ENCODE measurements at regions not wholly inside any gene's neighbourhood (a gene's known extent, or its start where the extent isn't known, plus 50 kb on each side); places are given as distances from the start of the nearest gene placed in this dataset.

DNA sequence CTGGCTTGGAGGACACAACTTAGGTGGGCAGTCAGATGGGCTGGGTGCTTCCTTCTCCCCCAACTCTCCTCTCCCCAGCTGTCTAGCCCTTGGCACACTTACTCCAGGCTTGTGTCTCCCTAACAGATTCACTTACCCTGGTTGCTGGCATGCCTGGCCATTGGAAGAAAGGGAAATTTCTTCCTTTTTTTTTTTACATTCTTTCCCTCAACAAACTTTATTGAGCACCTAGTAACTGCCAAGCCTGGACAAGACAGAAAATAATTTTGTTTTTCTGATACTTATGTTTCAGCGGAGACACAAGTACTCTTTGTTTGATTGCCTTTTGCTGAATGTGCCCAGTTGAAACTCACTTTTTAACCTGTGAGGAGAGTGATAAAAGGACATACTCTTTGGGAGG, 144.3 kb upstream of the KCNJ6 start:
- DNase-seq (ENCODE audit: low read depth in 6 of 9, low spot score in 9 of 9) = no peak
- no peak overlapping the region for H3K27ac ChIP-seq (ENCODE audit: low read depth in 1 of 2, low read length in 1 of 2)
- WGBS = 97% methylated on average over 1 of the region's 1 CpG
- H3K36me3 ChIP-seq (ENCODE audit: control insufficient read depth in 2 of 2, insufficient read depth in 2 of 2, low read length in 1 of 2) = no peaks in the 10 kb centered on the region
- H3K4me3 ChIP-seq (ENCODE audit: low read length in 2 of 2) = no peak overlapping the region
- H3K9me3 ChIP-seq (ENCODE audit: control insufficient read depth in 2 of 2, insufficient read depth in 1 of 2, low read length in 1 of 2) = no peaks in the 10 kb centered on the region
- no peaks in the 10 kb centered on the region for H3K4me1 ChIP-seq (ENCODE audit: control insufficient read depth in 2 of 2, insufficient read depth in 2 of 2, low read length in 2 of 2)
- no peaks in the 10 kb centered on the region for H3K27me3 ChIP-seq (ENCODE audit: control insufficient read depth in 2 of 2, insufficient read depth in 1 of 2, low read length in 1 of 2)

DNA sequence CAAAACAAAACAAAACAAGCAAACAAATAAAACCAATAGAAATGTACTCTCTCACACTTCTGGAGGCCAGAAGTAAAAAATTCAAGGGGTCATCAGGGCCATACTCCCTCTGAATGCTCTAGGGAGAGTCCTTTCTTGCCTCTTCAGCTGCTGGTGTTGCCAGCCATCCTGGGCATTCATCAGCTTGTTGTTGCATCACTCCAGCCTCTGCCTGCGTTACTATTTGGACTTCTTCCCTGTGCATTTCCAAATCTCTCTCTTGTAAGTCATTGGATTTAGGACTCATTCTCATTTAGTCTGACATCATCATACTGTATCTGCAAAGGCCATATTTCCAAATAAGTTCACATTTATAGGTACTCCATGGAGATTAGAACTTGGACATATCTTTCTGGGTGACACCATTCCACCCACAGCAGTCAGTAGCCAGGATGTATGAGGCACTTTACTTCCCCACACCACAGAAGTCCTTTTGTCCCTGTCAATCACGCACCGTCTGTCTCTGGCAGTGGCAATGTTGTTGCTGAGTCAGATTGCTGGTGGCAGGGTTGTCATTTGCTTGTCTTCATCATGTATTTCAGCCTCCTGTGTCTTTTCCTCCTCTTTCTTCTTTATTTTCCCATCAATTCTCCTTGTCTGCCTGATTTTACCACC, 151.0 kb upstream of the KCNJ6 start:
- Histone ChIP-seq H3K27ac (ENCODE audit: low read depth in 1 of 2, low read length in 1 of 2) (no peak overlapping the region), H3K27me3 (ENCODE audit: control insufficient read depth in 2 of 2, insufficient read depth in 1 of 2, low read length in 1 of 2) (no peaks in the 10 kb centered on the region), H3K4me1 (ENCODE audit: control insufficient read depth in 2 of 2, insufficient read depth in 2 of 2, low read length in 2 of 2) (no peaks in the 10 kb centered on the region), H3K36me3 (ENCODE audit: control insufficient read depth in 2 of 2, insufficient read depth in 2 of 2, low read length in 1 of 2) (no peaks in the 10 kb centered on the region), H3K4me3 (ENCODE audit: low read length in 2 of 2) (no peak overlapping the region), H3K9me3 (ENCODE audit: control insufficient read depth in 2 of 2, insufficient read depth in 1 of 2, low read length in 1 of 2) (no peaks in the 10 kb centered on the region)
- 79% methylated on average over 3 of the region's 3 CpGs for WGBS
- DNase-seq (ENCODE audit: low read depth in 6 of 9, low spot score in 9 of 9) = no peak

- Histone ChIP-seq H3K4me1 (ENCODE audit: control insufficient read depth in 2 of 2, insufficient read depth in 2 of 2, low read length in 2 of 2) (no peaks in the 10 kb centered on the region), H3K4me3 (ENCODE audit: low read length in 2 of 2) (no peak overlapping the region), H3K36me3 (ENCODE audit: control insufficient read depth in 2 of 2, insufficient read depth in 2 of 2, low read length in 1 of 2) (no peaks in the 10 kb centered on the region), H3K9me3 (ENCODE audit: control insufficient read depth in 2 of 2, insufficient read depth in 1 of 2, low read length in 1 of 2) (no peaks in the 10 kb centered on the region), H3K27me3 (ENCODE audit: control insufficient read depth in 2 of 2, insufficient read depth in 1 of 2, low read length in 1 of 2) (no peaks in the 10 kb centered on the region), H3K27ac (ENCODE audit: low read depth in 1 of 2, low read length in 1 of 2) (no peak overlapping the region)
- 84% methylated on average over 3 of the region's 3 CpGs for WGBS
- DNase-seq (ENCODE audit: low read depth in 6 of 9, low spot score in 9 of 9) = no peak
Observed at GRCh38 chr21:38072489-38072888, 156.2 kb upstream of the KCNJ6 start.

DNA sequence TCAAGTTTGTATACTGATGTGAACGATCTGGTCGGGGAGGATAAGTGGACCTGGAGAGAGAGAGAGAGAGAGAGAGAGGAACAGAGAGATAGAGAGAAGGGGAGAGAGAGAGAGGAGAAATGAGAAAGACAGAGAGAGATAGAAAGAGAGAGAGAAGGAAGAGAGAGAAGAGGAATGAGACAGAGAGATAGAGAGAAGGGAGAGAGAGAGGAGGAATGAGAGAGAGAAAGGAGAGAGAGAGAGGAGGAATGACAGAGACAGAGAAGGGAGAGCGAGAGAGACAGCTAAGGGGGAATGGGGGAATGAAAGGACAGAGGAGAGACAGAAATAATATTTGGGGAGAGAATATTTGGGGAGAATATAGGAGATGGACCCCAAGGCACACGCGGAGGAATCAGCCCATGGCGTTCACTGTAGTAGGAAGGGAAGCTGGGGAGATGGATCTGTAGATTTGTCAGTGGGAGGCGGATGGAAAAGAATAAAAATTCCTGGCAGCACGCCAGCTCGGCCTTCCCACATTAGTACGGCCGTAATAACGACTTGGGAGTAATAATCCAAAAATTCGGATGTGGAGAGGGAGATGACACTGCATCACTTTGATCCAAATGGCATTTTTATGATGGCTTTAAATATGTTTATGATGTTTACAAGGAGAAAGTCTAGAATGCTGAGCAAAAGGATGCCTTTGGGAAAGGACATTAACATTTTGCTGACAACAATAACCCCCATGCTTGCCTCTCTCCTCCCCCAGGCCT, 159.8 kb upstream of the KCNJ6 start:
- H3K36me3 ChIP-seq (ENCODE audit: control insufficient read depth in 2 of 2, insufficient read depth in 2 of 2, low read length in 1 of 2) = no peaks in the 10 kb centered on the region
- DNase-seq (ENCODE audit: low read depth in 6 of 9, low spot score in 9 of 9) = no peak
- H3K9me3 ChIP-seq (ENCODE audit: control insufficient read depth in 2 of 2, insufficient read depth in 1 of 2, low read length in 1 of 2) = no peaks in the 10 kb centered on the region
- no peak overlapping the region for H3K27ac ChIP-seq (ENCODE audit: low read depth in 1 of 2, low read length in 1 of 2)
- no peaks in the 10 kb centered on the region for H3K4me1 ChIP-seq (ENCODE audit: control insufficient read depth in 2 of 2, insufficient read depth in 2 of 2, low read length in 2 of 2)
- WGBS = 92% methylated on average over 13 of the region's 13 CpGs
- no peaks in the 10 kb centered on the region for H3K27me3 ChIP-seq (ENCODE audit: control insufficient read depth in 2 of 2, insufficient read depth in 1 of 2, low read length in 1 of 2)
- H3K4me3 ChIP-seq (ENCODE audit: low read length in 2 of 2) = no peak overlapping the region

DNA sequence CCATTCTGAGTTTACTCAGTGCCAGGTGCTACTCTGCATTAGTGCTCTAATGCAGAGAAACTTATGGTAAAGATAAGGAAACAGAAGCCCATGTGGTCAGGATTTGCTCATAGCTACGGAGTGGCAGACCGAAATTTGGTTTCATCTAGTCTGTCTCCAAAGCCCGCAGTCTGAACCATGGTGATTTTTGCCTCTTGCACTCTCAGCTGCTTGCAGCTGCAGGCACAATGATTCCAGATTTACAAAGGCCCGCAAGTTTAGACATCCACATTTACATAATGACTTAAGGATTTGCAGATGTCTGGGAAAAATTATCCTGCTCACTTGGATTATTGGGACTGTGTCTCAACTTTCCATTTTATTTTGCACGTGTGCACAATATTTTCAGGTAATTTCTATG, 161.3 kb upstream of the KCNJ6 start:
- DNase-seq (ENCODE audit: low read depth in 6 of 9, low spot score in 9 of 9) = no peak
- WGBS = 95% methylated on average over 5 of the region's 5 CpGs

DNA sequence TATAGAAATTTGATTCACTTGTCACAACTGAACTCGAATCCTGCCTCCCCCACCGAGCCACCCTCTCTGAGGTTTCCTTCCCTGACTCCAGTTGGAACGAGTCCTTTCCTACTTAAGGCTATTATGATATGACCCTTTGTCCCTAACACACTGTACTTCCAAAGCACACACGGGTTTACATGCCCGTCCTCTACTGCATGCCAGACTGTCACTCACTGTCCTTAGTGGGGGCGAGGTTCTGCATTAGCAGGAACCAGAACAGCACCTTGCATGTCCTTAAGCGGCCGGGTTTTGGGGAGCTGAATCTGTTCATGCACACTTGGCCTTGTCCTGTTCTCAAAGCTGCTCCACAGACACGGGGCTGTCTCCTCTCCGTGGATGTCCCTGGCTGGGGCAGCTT, 164.6 kb upstream of the KCNJ6 start:
- no peak for DNase-seq (ENCODE audit: low read depth in 6 of 9, low spot score in 9 of 9)
- Histone ChIP-seq H3K9me3 (ENCODE audit: control insufficient read depth in 2 of 2, insufficient read depth in 1 of 2, low read length in 1 of 2) (no peaks in the 10 kb centered on the region), H3K27me3 (ENCODE audit: control insufficient read depth in 2 of 2, insufficient read depth in 1 of 2, low read length in 1 of 2) (no peaks in the 10 kb centered on the region), H3K4me1 (ENCODE audit: control insufficient read depth in 2 of 2, insufficient read depth in 2 of 2, low read length in 2 of 2) (no peaks in the 10 kb centered on the region), H3K36me3 (ENCODE audit: control insufficient read depth in 2 of 2, insufficient read depth in 2 of 2, low read length in 1 of 2) (no peaks in the 10 kb centered on the region), H3K4me3 (ENCODE audit: low read length in 2 of 2) (no peak overlapping the region), H3K27ac (ENCODE audit: low read depth in 1 of 2, low read length in 1 of 2) (no peak overlapping the region)
- 89% methylated on average over 10 of the region's 10 CpGs for WGBS

More for the DNA sequence above, 161.3 kb upstream of the KCNJ6 start:
- no peaks in the 10 kb centered on the region for H3K4me1 ChIP-seq (ENCODE audit: control insufficient read depth in 2 of 2, insufficient read depth in 2 of 2, low read length in 2 of 2)
- no peaks in the 10 kb centered on the region for H3K9me3 ChIP-seq (ENCODE audit: control insufficient read depth in 2 of 2, insufficient read depth in 1 of 2, low read length in 1 of 2)
- no peak overlapping the region for H3K27ac ChIP-seq (ENCODE audit: low read depth in 1 of 2, low read length in 1 of 2)
- H3K36me3 ChIP-seq (ENCODE audit: control insufficient read depth in 2 of 2, insufficient read depth in 2 of 2, low read length in 1 of 2) = no peaks in the 10 kb centered on the region
- H3K27me3 ChIP-seq (ENCODE audit: control insufficient read depth in 2 of 2, insufficient read depth in 1 of 2, low read length in 1 of 2) = no peaks in the 10 kb centered on the region
- H3K4me3 ChIP-seq (ENCODE audit: low read length in 2 of 2) = no peak overlapping the region

DNA sequence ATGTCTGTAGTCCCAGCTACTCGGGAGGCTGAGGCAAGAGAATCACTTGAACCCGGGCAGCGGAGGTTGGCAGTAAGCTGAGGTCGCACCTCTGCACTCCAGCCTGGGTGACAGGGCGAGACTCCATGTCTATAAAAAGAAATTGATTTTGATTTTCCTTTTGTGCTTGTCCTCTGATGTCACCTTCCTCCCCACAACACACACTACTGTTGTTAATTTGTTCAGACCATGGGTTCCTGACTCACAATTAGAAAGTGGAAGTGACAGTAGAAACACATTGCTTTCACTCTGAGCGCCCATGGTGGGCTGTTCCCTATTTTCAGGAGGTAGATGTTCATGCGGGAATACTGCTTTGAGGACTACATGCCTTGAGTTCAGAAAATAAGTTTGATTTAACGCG, 165.5 kb upstream of the KCNJ6 start:
- Histone ChIP-seq H3K36me3 (ENCODE audit: control insufficient read depth in 2 of 2, insufficient read depth in 2 of 2, low read length in 1 of 2) (no peaks in the 10 kb centered on the region), H3K27me3 (ENCODE audit: control insufficient read depth in 2 of 2, insufficient read depth in 1 of 2, low read length in 1 of 2) (no peaks in the 10 kb centered on the region), H3K9me3 (ENCODE audit: control insufficient read depth in 2 of 2, insufficient read depth in 1 of 2, low read length in 1 of 2) (no peaks in the 10 kb centered on the region), H3K27ac (ENCODE audit: low read depth in 1 of 2, low read length in 1 of 2) (no peak overlapping the region), H3K4me3 (ENCODE audit: low read length in 2 of 2) (no peak overlapping the region), H3K4me1 (ENCODE audit: control insufficient read depth in 2 of 2, insufficient read depth in 2 of 2, low read length in 2 of 2) (no peaks in the 10 kb centered on the region)
- WGBS = 93% methylated on average over 9 of the region's 9 CpGs
- no peak for DNase-seq (ENCODE audit: low read depth in 6 of 9, low spot score in 9 of 9)

- no peak for DNase-seq (ENCODE audit: low read depth in 6 of 9, low spot score in 9 of 9)
- H3K27me3 ChIP-seq (ENCODE audit: control insufficient read depth in 2 of 2, insufficient read depth in 1 of 2, low read length in 1 of 2) = no peaks in the 10 kb centered on the region
- no peaks in the 10 kb centered on the region for H3K4me1 ChIP-seq (ENCODE audit: control insufficient read depth in 2 of 2, insufficient read depth in 2 of 2, low read length in 2 of 2)
- H3K4me3 ChIP-seq (ENCODE audit: low read length in 2 of 2) = no peak overlapping the region
- WGBS = 91% methylated on average over 4 of the region's 4 CpGs
- no peak overlapping the region for H3K27ac ChIP-seq (ENCODE audit: low read depth in 1 of 2, low read length in 1 of 2)
- no peaks in the 10 kb centered on the region for H3K36me3 ChIP-seq (ENCODE audit: control insufficient read depth in 2 of 2, insufficient read depth in 2 of 2, low read length in 1 of 2)
- H3K9me3 ChIP-seq (ENCODE audit: control insufficient read depth in 2 of 2, insufficient read depth in 1 of 2, low read length in 1 of 2) = no peaks in the 10 kb centered on the region
Observed at GRCh38 chr21:38082936-38083485, 166.8 kb upstream of the KCNJ6 start.

GRCh38 chr21:38083535-38083934, 167.3 kb upstream of the KCNJ6 start:
- Histone ChIP-seq H3K9me3 (ENCODE audit: control insufficient read depth in 2 of 2, insufficient read depth in 1 of 2, low read length in 1 of 2) (no peaks in the 10 kb centered on the region), H3K4me1 (ENCODE audit: control insufficient read depth in 2 of 2, insufficient read depth in 2 of 2, low read length in 2 of 2) (no peaks in the 10 kb centered on the region)
- no peak for DNase-seq (ENCODE audit: low read depth in 6 of 9, low spot score in 9 of 9)

More at GRCh38 chr21:38083535-38083934, 167.3 kb upstream of the KCNJ6 start:
- H3K27ac ChIP-seq (ENCODE audit: low read depth in 1 of 2, low read length in 1 of 2) = no peak overlapping the region
- no peaks in the 10 kb centered on the region for H3K36me3 ChIP-seq (ENCODE audit: control insufficient read depth in 2 of 2, insufficient read depth in 2 of 2, low read length in 1 of 2)
- no peak overlapping the region for H3K4me3 ChIP-seq (ENCODE audit: low read length in 2 of 2)
- no peaks in the 10 kb centered on the region for H3K27me3 ChIP-seq (ENCODE audit: control insufficient read depth in 2 of 2, insufficient read depth in 1 of 2, low read length in 1 of 2)
